K562 (cell line): ENCODE measurements at regions not wholly inside any gene's neighbourhood (a gene's known extent, or its start where the extent isn't known, plus 50 kb on each side); places are given as distances from the start of the nearest gene placed in this dataset.

Experiments used
- HSF4 ChIP-seq: fragments of 250-450 bp; sonication (Bioruptor Pico); IDR thresholded peaks from 2 replicates; pipeline ENCODE4 v2.1.2; 2022; ENCODE audit warnings: mild to moderate bottlenecking, moderate library complexity, borderline replicate concordance
- KLF10 ChIP-seq: fragments of 250-450 bp; sonication (Bioruptor Pico); IDR thresholded peaks from 2 replicates; pipeline ENCODE4 v1.6.1; 2021; ENCODE audit warnings: matching md5 sums
- PATZ1 ChIP-seq: fragments of 250-450 bp; sonication (Bioruptor Pico); IDR thresholded peaks from 2 replicates; pipeline ENCODE4 v1.5.0; 2020; ENCODE audit warnings: mild to moderate bottlenecking, borderline replicate concordance
- SIRT6 ChIP-seq: IDR thresholded peaks from one replicate; pipeline ENCODE4 v1.6.1; 2012; ENCODE audit warnings: low read depth, mild to moderate bottlenecking, control low read depth, inconsistent platforms, low read length, moderate library complexity
- SMARCA5 ChIP-seq: fragments of 450-650 bp; IDR thresholded peaks from 2 replicates; pipeline ENCODE4 v1.6.1; 2016
- ZFP30 ChIP-seq: fragments of 250-450 bp; sonication (Bioruptor Pico); IDR thresholded peaks from 2 replicates; pipeline ENCODE4 v1.8.0; 2022; ENCODE audit warnings: moderate library complexity, mild to moderate bottlenecking, inconsistent platforms, borderline replicate concordance
- TF ChIP-seq, protein P1 (sequence below): fragments of 150-350 bp; IDR thresholded peaks from 2 replicates; pipeline ENCODE4 v1.6.1; 2014; ENCODE audit warnings: low read depth, mild to moderate bottlenecking, low read length, borderline replicate concordance
- TF ChIP-seq, protein P2 (sequence below), 2 experiments: fragments of 450-650 bp; conservative IDR thresholded peaks; 2 replicates each; pipeline ENCODE4 v1.6.1; 2017; ENCODE audit warnings: mild to moderate bottlenecking in 2 of 2, moderate library complexity in 2 of 2
- TF ChIP-seq, protein P3 (sequence below): fragments of 250-450 bp; sonication (Bioruptor Pico); IDR thresholded peaks from 2 replicates; pipeline ENCODE4 v1.5.0; 2021; ENCODE audit warnings: mild to moderate bottlenecking, moderate library complexity

- TF ChIP-seq, protein P1, sequence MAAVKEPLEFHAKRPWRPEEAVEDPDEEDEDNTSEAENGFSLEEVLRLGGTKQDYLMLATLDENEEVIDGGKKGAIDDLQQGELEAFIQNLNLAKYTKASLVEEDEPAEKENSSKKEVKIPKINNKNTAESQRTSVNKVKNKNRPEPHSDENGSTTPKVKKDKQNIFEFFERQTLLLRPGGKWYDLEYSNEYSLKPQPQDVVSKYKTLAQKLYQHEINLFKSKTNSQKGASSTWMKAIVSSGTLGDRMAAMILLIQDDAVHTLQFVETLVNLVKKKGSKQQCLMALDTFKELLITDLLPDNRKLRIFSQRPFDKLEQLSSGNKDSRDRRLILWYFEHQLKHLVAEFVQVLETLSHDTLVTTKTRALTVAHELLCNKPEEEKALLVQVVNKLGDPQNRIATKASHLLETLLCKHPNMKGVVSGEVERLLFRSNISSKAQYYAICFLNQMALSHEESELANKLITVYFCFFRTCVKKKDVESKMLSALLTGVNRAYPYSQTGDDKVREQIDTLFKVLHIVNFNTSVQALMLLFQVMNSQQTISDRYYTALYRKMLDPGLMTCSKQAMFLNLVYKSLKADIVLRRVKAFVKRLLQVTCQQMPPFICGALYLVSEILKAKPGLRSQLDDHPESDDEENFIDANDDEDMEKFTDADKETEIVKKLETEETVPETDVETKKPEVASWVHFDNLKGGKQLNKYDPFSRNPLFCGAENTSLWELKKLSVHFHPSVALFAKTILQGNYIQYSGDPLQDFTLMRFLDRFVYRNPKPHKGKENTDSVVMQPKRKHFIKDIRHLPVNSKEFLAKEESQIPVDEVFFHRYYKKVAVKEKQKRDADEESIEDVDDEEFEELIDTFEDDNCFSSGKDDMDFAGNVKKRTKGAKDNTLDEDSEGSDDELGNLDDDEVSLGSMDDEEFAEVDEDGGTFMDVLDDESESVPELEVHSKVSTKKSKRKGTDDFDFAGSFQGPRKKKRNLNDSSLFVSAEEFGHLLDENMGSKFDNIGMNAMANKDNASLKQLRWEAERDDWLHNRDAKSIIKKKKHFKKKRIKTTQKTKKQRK: no peak
- TF ChIP-seq, protein P2, sequence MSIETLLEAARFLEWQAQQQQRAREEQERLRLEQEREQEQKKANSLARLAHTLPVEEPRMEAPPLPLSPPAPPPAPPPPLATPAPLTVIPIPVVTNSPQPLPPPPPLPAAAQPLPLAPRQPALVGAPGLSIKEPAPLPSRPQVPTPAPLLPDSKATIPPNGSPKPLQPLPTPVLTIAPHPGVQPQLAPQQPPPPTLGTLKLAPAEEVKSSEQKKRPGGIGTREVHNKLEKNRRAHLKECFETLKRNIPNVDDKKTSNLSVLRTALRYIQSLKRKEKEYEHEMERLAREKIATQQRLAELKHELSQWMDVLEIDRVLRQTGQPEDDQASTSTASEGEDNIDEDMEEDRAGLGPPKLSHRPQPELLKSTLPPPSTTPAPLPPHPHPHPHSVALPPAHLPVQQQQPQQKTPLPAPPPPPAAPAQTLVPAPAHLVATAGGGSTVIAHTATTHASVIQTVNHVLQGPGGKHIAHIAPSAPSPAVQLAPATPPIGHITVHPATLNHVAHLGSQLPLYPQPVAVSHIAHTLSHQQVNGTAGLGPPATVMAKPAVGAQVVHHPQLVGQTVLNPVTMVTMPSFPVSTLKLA (conservative IDR thresholded peaks at IDR 0.05): no peak
- no peak for TF ChIP-seq PATZ1 (CRISPR knock-in tag)
- TF ChIP-seq SMARCA5: no peak
- no peak for TF ChIP-seq ZFP30 (CRISPR knock-in tag)
- TF ChIP-seq HSF4 (CRISPR knock-in tag): no peak
- no peak for TF ChIP-seq KLF10 (CRISPR knock-in tag)
- TF ChIP-seq, protein P3, sequence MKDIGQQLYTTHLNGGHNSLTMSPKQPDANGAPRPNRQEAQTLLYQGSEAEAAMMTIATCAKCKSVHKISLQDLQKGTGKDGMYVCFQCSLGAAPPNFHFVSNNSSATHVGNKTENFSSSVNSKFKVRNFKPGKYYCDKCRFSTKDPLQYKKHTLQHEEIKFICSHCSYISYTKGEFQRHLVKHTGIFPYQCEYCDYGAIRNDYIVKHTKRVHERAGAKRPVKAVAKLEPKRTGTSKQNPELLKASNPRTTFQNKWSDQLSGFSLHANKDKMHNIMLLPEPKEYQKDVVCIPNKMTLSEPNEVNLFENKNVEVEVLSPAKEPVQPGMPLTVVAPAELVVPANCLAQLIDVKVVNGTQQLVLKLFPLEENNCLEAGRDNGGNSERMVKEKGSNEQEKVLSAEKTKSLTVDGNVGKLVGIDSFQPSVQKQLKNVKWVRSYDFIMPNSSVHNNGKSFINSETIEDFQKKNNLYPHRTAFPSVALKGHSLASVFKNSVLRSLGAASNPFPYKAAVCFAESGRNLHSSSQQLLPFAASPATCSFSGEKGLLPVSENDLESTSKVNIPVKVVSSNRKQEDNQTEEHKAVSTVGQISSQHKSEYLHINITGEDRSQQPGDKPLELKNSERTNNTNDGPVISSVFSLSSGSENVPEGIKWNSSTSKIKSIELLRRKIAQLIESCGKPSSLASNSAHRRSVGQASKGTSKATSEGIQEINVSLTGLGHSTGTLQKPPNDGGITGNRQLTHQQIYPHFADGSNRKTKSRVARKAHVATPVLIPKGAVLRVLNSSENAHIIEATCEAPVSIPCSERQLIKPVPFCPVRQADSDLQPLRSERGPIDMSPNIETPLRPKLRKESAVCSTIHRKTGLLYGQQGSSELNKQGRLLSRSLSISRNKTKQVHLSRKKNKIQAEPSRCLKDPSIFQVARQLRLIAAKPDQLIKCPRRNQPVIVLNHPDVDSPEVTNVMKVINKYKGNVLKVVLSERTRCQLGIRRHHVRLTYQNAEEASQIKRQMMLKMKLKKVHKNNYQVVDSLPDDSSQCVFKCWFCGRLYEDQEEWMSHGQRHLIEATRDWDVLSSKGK (CRISPR knock-in tag): no peak
- no peak for TF ChIP-seq SIRT6
Measured at GRCh38 chr6:87827346-87827745, 125.3 kb upstream of the AKIRIN2 start (continued).
